MCF 10A (cell line): ENCODE measurements at regions not wholly inside any gene's neighbourhood (a gene's known extent, or its start where the extent isn't known, plus 50 kb on each side); places are given as distances from the start of the nearest gene placed in this dataset.

Experiments
- BruUV-seq: library from RNA; stranded (reverse); fragments of 400-500 nt; replicated peaks from 2 replicates; lab custom pipeline; 2021; lab: Mats Ljungman, UMichigan
- CTCF ChIA-PET: fragments of 300-600 bp; sonication (Branson Sonifier 250); formaldehyde crosslinking; extraction: SDS; loops from one replicate; lab custom pipeline; 2021; ENCODE audit warnings: antibody characterized with exemption, inconsistent platforms; lab: Yijun Ruan, JAX
- POLR2A ChIA-PET: fragments of 300-600, 350-650 bp; sonication (Branson Sonifier 250); formaldehyde crosslinking; extraction: SDS; loops from one replicate; lab custom pipeline; 2020; ENCODE audit warnings: antibody characterized with exemption, inconsistent platforms; lab: Yijun Ruan, JAX
- DNase-seq: peaks from one replicate; pipeline ENCODE4 v3.0.0-alpha.2; 2018; ENCODE audit not compliant: unreplicated experiment
- H3K27ac Mint-ChIP-seq: one replicate; pipeline ENCODE4 v1.8.0; 2022; ENCODE audit warnings: mild to moderate bottlenecking, low read depth, mixed read lengths; ENCODE audit not compliant: unreplicated experiment
- H3K27me3 Mint-ChIP-seq: one replicate; pipeline ENCODE4 v1.8.0; 2022; ENCODE audit warnings: mixed read lengths; ENCODE audit not compliant: insufficient read depth, unreplicated experiment
- H3K36me3 Mint-ChIP-seq: one replicate; pipeline ENCODE4 v1.8.0; 2022; ENCODE audit warnings: mild to moderate bottlenecking, moderate library complexity, mixed read lengths; ENCODE audit not compliant: insufficient read depth, unreplicated experiment
- H3K4me1 Mint-ChIP-seq: one replicate; pipeline ENCODE4 v1.8.0; 2022; ENCODE audit warnings: mixed read lengths; ENCODE audit not compliant: insufficient read depth, unreplicated experiment
- H3K4me3 Mint-ChIP-seq: one replicate; pipeline ENCODE4 v1.8.0; 2022; ENCODE audit warnings: mild to moderate bottlenecking, moderate library complexity, mixed read lengths; ENCODE audit not compliant: unreplicated experiment
- H3K9me3 Mint-ChIP-seq: one replicate; pipeline ENCODE4 v1.8.0; 2022; ENCODE audit warnings: mixed read lengths; ENCODE audit not compliant: unreplicated experiment
- intact Hi-C: fragments of 100-400 bp; cut with micrococcal nuclease; formaldehyde crosslinking; loops from 2 replicates; pipeline ENCODE4 v1.14.1; 2022
- TF ChIP-seq, protein P1 (sequence below): fragments of 200-600 bp; IDR thresholded peaks from one replicate; pipeline ENCODE4 v1.8.0; 2022; ENCODE audit warnings: antibody characterized with exemption, mild to moderate bottlenecking; ENCODE audit not compliant: unreplicated experiment

- POLR2A ChIA-PET: interaction anchor here (0.6 to 0.7 kb wide), 3 partner anchors 21 to 534 kb away, joined by 3 read pairs; no protein-coding TSS in a partner anchor
- peak; percentile 43 for DNase-seq
- intact Hi-C loops: no loop called here
- Mint-ChIP-seq H3K27me3 (no peaks in the 10 kb centered on the region), H3K9me3 (no peaks in the 10 kb centered on the region), H3K4me1 (peaks cover 4% of the 10 kb centered on the region), H3K36me3 (no peaks in the 10 kb centered on the region), H3K4me3 (no peak overlapping the region), H3K27ac (no peak overlapping the region)
- CTCF ChIA-PET: interaction anchor here (0.6 to 1.0 kb wide), 2 partner anchors 38 to 398 kb away, joined by 3 to 4 read pairs; no protein-coding TSS in a partner anchor
- no TSS peak for BruUV-seq
- TF ChIP-seq, protein P1, sequence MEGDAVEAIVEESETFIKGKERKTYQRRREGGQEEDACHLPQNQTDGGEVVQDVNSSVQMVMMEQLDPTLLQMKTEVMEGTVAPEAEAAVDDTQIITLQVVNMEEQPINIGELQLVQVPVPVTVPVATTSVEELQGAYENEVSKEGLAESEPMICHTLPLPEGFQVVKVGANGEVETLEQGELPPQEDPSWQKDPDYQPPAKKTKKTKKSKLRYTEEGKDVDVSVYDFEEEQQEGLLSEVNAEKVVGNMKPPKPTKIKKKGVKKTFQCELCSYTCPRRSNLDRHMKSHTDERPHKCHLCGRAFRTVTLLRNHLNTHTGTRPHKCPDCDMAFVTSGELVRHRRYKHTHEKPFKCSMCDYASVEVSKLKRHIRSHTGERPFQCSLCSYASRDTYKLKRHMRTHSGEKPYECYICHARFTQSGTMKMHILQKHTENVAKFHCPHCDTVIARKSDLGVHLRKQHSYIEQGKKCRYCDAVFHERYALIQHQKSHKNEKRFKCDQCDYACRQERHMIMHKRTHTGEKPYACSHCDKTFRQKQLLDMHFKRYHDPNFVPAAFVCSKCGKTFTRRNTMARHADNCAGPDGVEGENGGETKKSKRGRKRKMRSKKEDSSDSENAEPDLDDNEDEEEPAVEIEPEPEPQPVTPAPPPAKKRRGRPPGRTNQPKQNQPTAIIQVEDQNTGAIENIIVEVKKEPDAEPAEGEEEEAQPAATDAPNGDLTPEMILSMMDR: no peak
Measured at GRCh38 chr1:187516874-187517273, 688.1 kb downstream of the PLA2G4A start.

GRCh38 chr1:187517546-187517945 is 688.8 kb downstream of the PLA2G4A start:
- TF ChIP-seq, protein P1: no peak

GRCh38 chr1:187527346-187527745 is 698.6 kb downstream of the PLA2G4A start:
- H3K27me3 Mint-ChIP-seq: no peaks in the 10 kb centered on the region
- TF ChIP-seq, protein P1: no peak
- intact Hi-C loops: no loop called here
- no peaks in the 10 kb centered on the region for H3K4me1 Mint-ChIP-seq
- no TSS peak for BruUV-seq
- DNase-seq: no peak
- H3K27ac Mint-ChIP-seq: no peak overlapping the region
- ChIA-PET POLR2A (no interaction called here), CTCF (interaction anchor here (0.5 kb wide), 1 partner anchor 254 kb away, joined by 3 read pairs; no protein-coding TSS in a partner anchor)
- H3K4me3 Mint-ChIP-seq: no peak overlapping the region
- no peaks in the 10 kb centered on the region for H3K36me3 Mint-ChIP-seq
- no peaks in the 10 kb centered on the region for H3K9me3 Mint-ChIP-seq

More at GRCh38 chr1:187517546-187517945, 688.8 kb downstream of the PLA2G4A start:
- DNase-seq: no peak
- ChIA-PET CTCF (no interaction called here), POLR2A (no interaction called here)
- H3K36me3 Mint-ChIP-seq: no peaks in the 10 kb centered on the region
- H3K27ac Mint-ChIP-seq: no peak overlapping the region
- peaks cover 4% of the 10 kb centered on the region for H3K4me1 Mint-ChIP-seq
- intact Hi-C loops: no loop called here
- no peaks in the 10 kb centered on the region for H3K9me3 Mint-ChIP-seq
- BruUV-seq: no TSS peak
- no peaks in the 10 kb centered on the region for H3K27me3 Mint-ChIP-seq
- H3K4me3 Mint-ChIP-seq: no peak overlapping the region

DNA sequence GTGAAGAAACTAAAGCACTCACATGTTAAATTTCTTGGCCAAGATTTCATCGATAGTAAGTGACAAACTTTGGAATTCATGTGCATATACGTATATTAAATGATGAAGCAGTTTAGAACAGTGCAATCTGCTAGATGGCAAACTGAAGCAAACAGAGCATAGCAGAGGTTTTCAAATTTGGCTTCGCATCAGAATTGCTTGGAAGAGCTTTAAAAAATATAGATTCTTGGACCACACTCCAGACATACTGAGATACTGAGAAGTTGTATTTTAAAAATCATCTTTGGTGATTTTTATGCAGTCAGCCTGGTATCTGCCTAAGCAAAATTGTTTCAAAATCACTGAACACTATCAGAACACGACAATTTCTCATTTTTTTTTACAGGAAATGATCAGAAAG is 709.2 kb downstream of the PLA2G4A start:
- Mint-ChIP-seq H3K27me3 (no peaks in the 10 kb centered on the region), H3K27ac (no peak overlapping the region), H3K4me3 (no peak overlapping the region), H3K36me3 (no peaks in the 10 kb centered on the region), H3K9me3 (no peaks in the 10 kb centered on the region), H3K4me1 (no peaks in the 10 kb centered on the region)
- TF ChIP-seq, protein P1: no peak
- POLR2A ChIA-PET: no interaction called here
- DNase-seq: no peak
- CTCF ChIA-PET: interaction anchor here (0.6 kb wide), 1 partner anchor 733 kb away, joined by 3 read pairs; no protein-coding TSS in a partner anchor
- BruUV-seq: no TSS peak
- intact Hi-C loops: no loop called here
